NT2/D1 (cell line): ENCODE measurements at regions not wholly inside any gene's neighbourhood (a gene's known extent, or its start where the extent isn't known, plus 50 kb on each side); places are given as distances from the start of the nearest gene placed in this dataset.
A peak's percentile ranks its signal among the peaks of the same experiment; 100 is the strongest.

ENCODE experiments used
- DNase-seq: peaks from one replicate; pipeline ENCODE4 v3.0.0-alpha.2; 2011; ENCODE audit warnings: low read depth, low spot score
- H3K27me3 ChIP-seq: 2 replicates; pipeline ENCODE4 v1.6.0; 2011; ENCODE audit warnings: mild to moderate bottlenecking; ENCODE audit not compliant: insufficient read length, insufficient read depth
- H3K36me3 ChIP-seq: 2 replicates; pipeline ENCODE4 v1.6.1; 2011; ENCODE audit warnings: mild to moderate bottlenecking, low read length, mixed read lengths; ENCODE audit not compliant: insufficient read depth, insufficient read length
- H3K4me1 ChIP-seq: 2 replicates; pipeline ENCODE4 v1.5.1; 2011; ENCODE audit not compliant: insufficient read depth, insufficient read length
- H3K4me3 ChIP-seq: 2 replicates; pipeline ENCODE4 v1.5.1; 2011; ENCODE audit warnings: low read depth; ENCODE audit not compliant: insufficient read length
- H3K9ac ChIP-seq: 2 replicates; pipeline ENCODE4 v1.6.0; 2011; ENCODE audit warnings: low read depth; ENCODE audit not compliant: insufficient read length
- H3K9me3 ChIP-seq: 2 replicates; pipeline ENCODE4 v1.5.1; 2011; ENCODE audit warnings: mild to moderate bottlenecking, low read length; ENCODE audit not compliant: insufficient read depth
- SUZ12 ChIP-seq: IDR thresholded peaks from 2 replicates; pipeline ENCODE4 v1.6.1; 2011; ENCODE audit not compliant: insufficient read length, insufficient read depth; ENCODE audit errors: extremely low read depth
- YY1 ChIP-seq: IDR thresholded peaks from 2 replicates; pipeline ENCODE4 v1.6.1; 2011; ENCODE audit not compliant: insufficient read length, insufficient read depth
- ZNF274 ChIP-seq: IDR thresholded peaks from 2 replicates; pipeline ENCODE4 v1.6.1; 2011; ENCODE audit warnings: mild to moderate bottlenecking, low read depth, low read length

- Histone ChIP-seq H3K27me3 (peaks cover 33% of the 10 kb centered on the region), H3K4me3 (no peak overlapping the region)
These were observed 129.9 kb upstream of the PRMT8 start for GRCh38 chr12:3361146-3361545.

GRCh38 chr12:3362737-3363136 lies 128.3 kb upstream of the PRMT8 start:
- Histone ChIP-seq H3K27me3 (peaks cover 49% of the 10 kb centered on the region), H3K4me1 (peaks cover 13% of the 10 kb centered on the region), H3K4me3 (no peak overlapping the region), H3K9ac (no peak overlapping the region), H3K36me3 (no peaks in the 10 kb centered on the region), H3K9me3 (no peaks in the 10 kb centered on the region)
- DNase-seq, result no peak
- TF ChIP-seq YY1, result no peak
- TF ChIP-seq SUZ12, result no peak
- TF ChIP-seq ZNF274, result no peak

More at GRCh38 chr12:3361146-3361545, 129.9 kb upstream of the PRMT8 start:
- Histone ChIP-seq H3K36me3 (no peaks in the 10 kb centered on the region), H3K4me1 (peaks cover 9% of the 10 kb centered on the region), H3K9me3 (no peaks in the 10 kb centered on the region), H3K9ac (no peak overlapping the region)
- no peak for TF ChIP-seq YY1
- DNase-seq, result no peak

- peaks cover 58% of the 10 kb centered on the region for H3K27me3 ChIP-seq
- peaks cover 13% of the 10 kb centered on the region for H3K4me1 ChIP-seq
These were observed 127.4 kb upstream of the PRMT8 start for GRCh38 chr12:3363608-3364007.

GRCh38 chr12:3364226-3364625 lies 126.8 kb upstream of the PRMT8 start:
- H3K27me3 ChIP-seq, result peaks cover 63% of the 10 kb centered on the region
- H3K4me3 ChIP-seq, result no peak overlapping the region
- H3K4me1 ChIP-seq, result peaks cover 13% of the 10 kb centered on the region
- no peaks in the 10 kb centered on the region for H3K9me3 ChIP-seq
- DNase-seq, result no peak
- no peak overlapping the region for H3K9ac ChIP-seq
- TF ChIP-seq ZNF274 (no peak), YY1 (no peak), SUZ12 (no peak)
- H3K36me3 ChIP-seq, result no peaks in the 10 kb centered on the region

More at GRCh38 chr12:3363608-3364007, 127.4 kb upstream of the PRMT8 start:
- DNase-seq, result no peak
- no peak overlapping the region for H3K4me3 ChIP-seq
- no peak overlapping the region for H3K9ac ChIP-seq
- TF ChIP-seq ZNF274, result no peak
- TF ChIP-seq SUZ12, result no peak
- no peak for TF ChIP-seq YY1
- no peaks in the 10 kb centered on the region for H3K9me3 ChIP-seq
- no peaks in the 10 kb centered on the region for H3K36me3 ChIP-seq

- Histone ChIP-seq H3K4me1 (peaks cover 13% of the 10 kb centered on the region), H3K9ac (peak overlapping the region; percentile 61), H3K4me3 (peak overlapping the region; percentile 54), H3K9me3 (no peaks in the 10 kb centered on the region), H3K36me3 (no peaks in the 10 kb centered on the region), H3K27me3 (peaks cover 69% of the 10 kb centered on the region)
- TF ChIP-seq YY1, result no peak
- no peak for DNase-seq
These were observed 126.1 kb upstream of the PRMT8 start for GRCh38 chr12:3364661-3365462.

GRCh38 chr12:3365463-3366411 lies 125.3 kb upstream of the PRMT8 start:
- DNase-seq, result peak; percentile 44
- no peaks in the 10 kb centered on the region for H3K9me3 ChIP-seq
- TF ChIP-seq ZNF274 (no peak), SUZ12 (peak; percentile 40), YY1 (no peak)
- peaks cover 69% of the 10 kb centered on the region for H3K27me3 ChIP-seq
- H3K9ac ChIP-seq, result peak overlapping the region; percentile 61
- H3K4me3 ChIP-seq, result peak overlapping the region; percentile 54
- H3K36me3 ChIP-seq, result no peaks in the 10 kb centered on the region
- H3K4me1 ChIP-seq, result peaks cover 13% of the 10 kb centered on the region
